ENCODE measurements at regions not wholly inside any gene's neighbourhood (a gene's known extent, or its start where the extent isn't known, plus 50 kb on each side); places are given as distances from the start of the nearest gene placed in this dataset.

GRCh38 chr2:168359082-168359481, 97.0 kb upstream of the CERS6 start:
- TF ChIP-seq EZH2 (IDR thresholded peaks at IDR 0.05; ENCODE audit: insufficient read depth, poor library complexity, severe bottlenecking), result no peak
- no peak for TF ChIP-seq EZH2phosphoT487 (IDR thresholded peaks at IDR 0.05; ENCODE audit: insufficient read depth, low read depth)
